HUES64 (cell line): ENCODE measurements at regions not wholly inside any gene's neighbourhood (a gene's known extent, or its start where the extent isn't known, plus 50 kb on each side); places are given as distances from the start of the nearest gene placed in this dataset.

Experiments used
- H3K27ac ChIP-seq: 2 replicates; pipeline ENCODE4 v1.7.0; 2013; ENCODE audit warnings: low read depth, low read length, inconsistent platforms
- H3K27me3 ChIP-seq: 2 replicates; pipeline ENCODE4 v1.6.1; 2013; ENCODE audit warnings: mild to moderate bottlenecking, low read length; ENCODE audit not compliant: insufficient read depth
- H3K36me3 ChIP-seq: 2 replicates; pipeline ENCODE4 v1.6.1; 2013; ENCODE audit warnings: mild to moderate bottlenecking, low read length; ENCODE audit not compliant: insufficient read depth
- H3K4me1 ChIP-seq: 2 replicates; pipeline ENCODE4 v1.6.1; 2013; ENCODE audit warnings: mild to moderate bottlenecking, low read length, moderate library complexity; ENCODE audit not compliant: insufficient read depth
- H3K4me3 ChIP-seq: 2 replicates; pipeline ENCODE4 v1.5.1; 2013; ENCODE audit warnings: mild to moderate bottlenecking, low read length, moderate library complexity
- H3K9ac ChIP-seq: 2 replicates; pipeline ENCODE4 v1.6.1; 2013; ENCODE audit warnings: mild to moderate bottlenecking, low read depth, low read length
- H3K9me3 ChIP-seq: 2 replicates; pipeline ENCODE4 v1.6.1; 2013; ENCODE audit warnings: low read depth, low read length; ENCODE audit not compliant: insufficient read depth
- WGBS: fragments of 150-250, 120-280 bp; methylation state at CpG from one replicate; pipeline ENCODE4 v1.1.7; 2013; ENCODE audit warnings: missing lambda C conversion rate; 5-methylcytosine and 5-hydroxymethylcytosine counted together

GRCh38 chr20:17795003-17795402 is 95.2 kb downstream of the BANF2 start:
- Histone ChIP-seq H3K4me3 (no peak overlapping the region), H3K27ac (no peak overlapping the region), H3K4me1 (no peaks in the 10 kb centered on the region), H3K27me3 (no peaks in the 10 kb centered on the region), H3K9ac (no peak overlapping the region), H3K9me3 (peaks cover 7% of the 10 kb centered on the region; the same call in 1 of the 2 replicates), H3K36me3 (no peaks in the 10 kb centered on the region)

- Histone ChIP-seq H3K9me3 (0 out of 2 replicates have a peak, but pooled peaks cover 2% of the 10 kb centered on the region), H3K4me3 (no peak overlapping the region), H3K27ac (no peak overlapping the region), H3K27me3 (no peaks in the 10 kb centered on the region), H3K4me1 (no peaks in the 10 kb centered on the region), H3K36me3 (no peaks in the 10 kb centered on the region), H3K9ac (no peak overlapping the region)
- 63% methylated on average over 3 of the region's 3 CpGs for WGBS
These were observed 94.6 kb downstream of the BANF2 start for GRCh38 chr20:17794400-17794799.

- no peaks in the 10 kb centered on the region for H3K27me3 ChIP-seq
- no peak overlapping the region for H3K27ac ChIP-seq
- 95% methylated on average over 2 of the region's 2 CpGs for WGBS
- no peaks in the 10 kb centered on the region for H3K9me3 ChIP-seq
- no peak overlapping the region for H3K9ac ChIP-seq
- no peaks in the 10 kb centered on the region for H3K4me1 ChIP-seq
- H3K36me3 ChIP-seq: no peaks in the 10 kb centered on the region
- H3K4me3 ChIP-seq: no peak overlapping the region
These were observed 94.2 kb downstream of the BANF2 start for GRCh38 chr20:17793986-17794385.

GRCh38 chr20:17790296-17790695 is 90.5 kb downstream of the BANF2 start:
- 91% methylated on average over 4 of the region's 4 CpGs for WGBS

GRCh38 chr20:17787816-17788215 is 88.0 kb downstream of the BANF2 start:
- H3K27ac ChIP-seq: no peak overlapping the region
- H3K9ac ChIP-seq: no peak overlapping the region
- no peak overlapping the region for H3K4me3 ChIP-seq
- H3K9me3 ChIP-seq: no peaks in the 10 kb centered on the region
- H3K36me3 ChIP-seq: no peaks in the 10 kb centered on the region
- no peaks in the 10 kb centered on the region for H3K27me3 ChIP-seq
- H3K4me1 ChIP-seq: no peaks in the 10 kb centered on the region
- 94% methylated on average over 1 of the region's 1 CpG for WGBS

More at GRCh38 chr20:17790296-17790695, 90.5 kb downstream of the BANF2 start:
- no peaks in the 10 kb centered on the region for H3K27me3 ChIP-seq
- H3K4me3 ChIP-seq: no peak overlapping the region
- no peaks in the 10 kb centered on the region for H3K36me3 ChIP-seq
- no peaks in the 10 kb centered on the region for H3K9me3 ChIP-seq
- H3K4me1 ChIP-seq: no peaks in the 10 kb centered on the region
- H3K9ac ChIP-seq: no peak overlapping the region
- no peak overlapping the region for H3K27ac ChIP-seq

- Histone ChIP-seq H3K36me3 (no peaks in the 10 kb centered on the region), H3K9ac (no peak overlapping the region), H3K27me3 (no peaks in the 10 kb centered on the region), H3K4me1 (no peaks in the 10 kb centered on the region), H3K9me3 (no peaks in the 10 kb centered on the region), H3K4me3 (no peak overlapping the region), H3K27ac (no peak overlapping the region)
- WGBS: 90% methylated on average over 11 of the region's 11 CpGs
These were observed 86.5 kb downstream of the BANF2 start for GRCh38 chr20:17786221-17786718.
